Neural cell (in vitro differentiated cells): ENCODE measurements at regions not wholly inside any gene's neighbourhood (a gene's known extent, or its start where the extent isn't known, plus 50 kb on each side); places are given as distances from the start of the nearest gene placed in this dataset.

Experiments used
- CTCF ChIP-seq: fragments of 450-650 bp; IDR thresholded peaks from 2 replicates; pipeline ENCODE4 v1.5.1; 2014; ENCODE audit warnings: antibody characterized with exemption, mild to moderate bottlenecking, moderate library complexity; ENCODE audit not compliant: poor library complexity, severe bottlenecking
- EP300 ChIP-seq: fragments of 450-650 bp; conservative IDR thresholded peaks from 2 replicates; pipeline ENCODE4 v1.6.1; 2014; ENCODE audit warnings: antibody characterized with exemption, mild to moderate bottlenecking, moderate library complexity; ENCODE audit not compliant: poor library complexity, severe bottlenecking
- EZH2 ChIP-seq: fragments of 200-600, 300-800 bp; shearing (Covaris generic), sonication (generic); IDR thresholded peaks from 2 replicates; pipeline ENCODE4 v1.6.1; 2014; ENCODE audit warnings: antibody characterized with exemption, low read length, borderline replicate concordance, mild to moderate bottlenecking; ENCODE audit not compliant: insufficient read depth, poor library complexity, severe bottlenecking
- MXI1 ChIP-seq: fragments of 450-650 bp; conservative IDR thresholded peaks from 2 replicates; pipeline ENCODE4 v1.6.1; 2014; ENCODE audit warnings: antibody characterized with exemption, mild to moderate bottlenecking; ENCODE audit not compliant: poor library complexity, severe bottlenecking
- POLR2AphosphoS5 ChIP-seq: IDR thresholded peaks from 2 replicates; pipeline ENCODE4 v1.6.1; 2012
- RAD21 ChIP-seq: fragments of 450-650 bp; conservative IDR thresholded peaks from 2 replicates; pipeline ENCODE4 v1.6.1; 2014; ENCODE audit warnings: antibody characterized with exemption, mild to moderate bottlenecking, moderate library complexity
- REST ChIP-seq: IDR thresholded peaks from 2 replicates; pipeline ENCODE4 v1.6.1; 2012; ENCODE audit warnings: borderline replicate concordance
- SMC3 ChIP-seq: fragments of 450-650 bp; conservative IDR thresholded peaks from 2 replicates; pipeline ENCODE4 v1.6.1; 2014; ENCODE audit warnings: antibody characterized with exemption, mild to moderate bottlenecking, moderate library complexity; ENCODE audit not compliant: poor library complexity
- TAF1 ChIP-seq: IDR thresholded peaks from 2 replicates; pipeline ENCODE4 v1.6.1; 2012; ENCODE audit warnings: low read depth

GRCh38 chr5:18048449-18048848 lies 414.2 kb downstream of the TAF11L14 start:
- no peak for TF ChIP-seq REST
- TF ChIP-seq POLR2AphosphoS5: no peak
- no peak for TF ChIP-seq CTCF
- no peak for TF ChIP-seq TAF1
- no peak for TF ChIP-seq EZH2
- TF ChIP-seq RAD21: no peak
- TF ChIP-seq EP300: no peak
- TF ChIP-seq SMC3: no peak
- no peak for TF ChIP-seq MXI1
